Keratinocyte (primary cell): ENCODE measurements at regions not wholly inside any gene's neighbourhood (a gene's known extent, or its start where the extent isn't known, plus 50 kb on each side); places are given as distances from the start of the nearest gene placed in this dataset.

Source experiments
- DNase-seq: peaks from one replicate; pipeline ENCODE4 v3.0.0-alpha.2; 2011; ENCODE audit warnings: low read depth, missing footprints, low spot score
- FAIRE-seq: peaks from 2 replicates; lab custom pipeline; 2011; peaks lifted over from hg19 to GRCh38; lab: Jason Lieb, UNC
- H2AFZ ChIP-seq: 2 replicates; pipeline ENCODE4 v1.6.0; 2012; ENCODE audit warnings: low read length, control low read depth, inconsistent platforms; ENCODE audit not compliant: control insufficient read depth
- H3K27ac ChIP-seq: 2 replicates; pipeline ENCODE4 v1.5.1; 2011; ENCODE audit warnings: low read length; ENCODE audit not compliant: control insufficient read depth, insufficient read depth
- H3K27me3 ChIP-seq: 3 replicates; pipeline ENCODE4 v1.6.0; 2011; ENCODE audit warnings: low read length; ENCODE audit not compliant: control insufficient read depth, insufficient read depth; ENCODE audit errors: extremely low read depth
- H3K36me3 ChIP-seq, 2 experiments: 2 replicates in 1 of 2; 3 replicates in 1 of 2; pipeline ENCODE4 v1.5.1; 2011; ENCODE audit warnings: low read length in 2 of 2, mild to moderate bottlenecking in 1 of 2; ENCODE audit not compliant: control insufficient read depth in 2 of 2, insufficient read depth in 2 of 2; ENCODE audit errors: extremely low read depth in 1 of 2
- H3K4me1 ChIP-seq: 3 replicates; pipeline ENCODE4 v1.5.1; 2011; ENCODE audit warnings: low read length; ENCODE audit not compliant: control insufficient read depth, insufficient read depth; ENCODE audit errors: extremely low read depth
- H3K4me2 ChIP-seq: 3 replicates; pipeline ENCODE4 v1.6.0; 2011; ENCODE audit warnings: low read depth, low read length; ENCODE audit not compliant: control insufficient read depth, insufficient read depth; ENCODE audit errors: extremely low read depth
- H3K4me3 ChIP-seq, 3 experiments: fragments of 200-600 bp in 1 of 3; sonication (generic) in 1 of 3; 2 replicates in 2 of 3; 3 replicates in 1 of 3; pipeline ENCODE4 v1.5.1; 2011 to 2016; ENCODE audit warnings: low read length in 3 of 3, mild to moderate bottlenecking in 3 of 3, control low read depth in 2 of 3, inconsistent platforms in 1 of 3, low read depth in 1 of 3, mixed read lengths in 1 of 3, mixed run types in 1 of 3, moderate library complexity in 1 of 3; ENCODE audit not compliant: control insufficient read depth in 2 of 3, insufficient read depth in 2 of 3; ENCODE audit errors: extremely low read depth in 1 of 3
- H3K79me2 ChIP-seq: 2 replicates; pipeline ENCODE4 v1.6.0; 2012; ENCODE audit warnings: low read length; ENCODE audit not compliant: control insufficient read depth, insufficient read depth
- H3K9ac ChIP-seq: 3 replicates; pipeline ENCODE4 v1.6.0; 2011; ENCODE audit warnings: low read length; ENCODE audit not compliant: control insufficient read depth, insufficient read depth; ENCODE audit errors: extremely low read depth
- H3K9me1 ChIP-seq: 3 replicates; pipeline ENCODE4 v1.6.0; 2011; ENCODE audit warnings: low read length; ENCODE audit not compliant: control insufficient read depth, insufficient read depth; ENCODE audit errors: extremely low read depth
- H3K9me3 ChIP-seq: 2 replicates; pipeline ENCODE4 v1.5.1; 2012; ENCODE audit warnings: low read depth, low read length; ENCODE audit not compliant: control insufficient read depth
- H4K20me1 ChIP-seq: 3 replicates; pipeline ENCODE4 v1.6.0; 2011; ENCODE audit warnings: low read length; ENCODE audit not compliant: control insufficient read depth, insufficient read depth; ENCODE audit errors: extremely low read depth
- EZH2 ChIP-seq: IDR thresholded peaks from one replicate; pipeline ENCODE4 v1.6.1; 2012; ENCODE audit warnings: inconsistent platforms, mild to moderate bottlenecking, low read length, moderate library complexity
- dilution Hi-C: fragments of 300-500 bp; cut with MboI; formaldehyde crosslinking; loops from one replicate; pipeline ENCODE4 v1.7.0; 2020; ENCODE audit warnings: low sequenced_read_pairs; ENCODE audit not compliant: extremely low pct_ligation_motif_present
- TF ChIP-seq, protein P1 (sequence below), 3 experiments: IDR thresholded peaks in 1 of 3; conservative IDR thresholded peaks in 1 of 3; optimal IDR thresholded peaks in 1 of 3; 2 replicates in 2 of 3; 3 replicates in 1 of 3; pipeline versions ENCODE3 to v1.5.1; 2011; ENCODE audit warnings: low read length in 3 of 3, mild to moderate bottlenecking in 3 of 3, moderate library complexity in 2 of 3, control low read depth in 1 of 3, inconsistent platforms in 1 of 3; ENCODE audit not compliant: insufficient read depth in 2 of 3; ENCODE audit errors: extremely low read depth in 1 of 3

DNA sequence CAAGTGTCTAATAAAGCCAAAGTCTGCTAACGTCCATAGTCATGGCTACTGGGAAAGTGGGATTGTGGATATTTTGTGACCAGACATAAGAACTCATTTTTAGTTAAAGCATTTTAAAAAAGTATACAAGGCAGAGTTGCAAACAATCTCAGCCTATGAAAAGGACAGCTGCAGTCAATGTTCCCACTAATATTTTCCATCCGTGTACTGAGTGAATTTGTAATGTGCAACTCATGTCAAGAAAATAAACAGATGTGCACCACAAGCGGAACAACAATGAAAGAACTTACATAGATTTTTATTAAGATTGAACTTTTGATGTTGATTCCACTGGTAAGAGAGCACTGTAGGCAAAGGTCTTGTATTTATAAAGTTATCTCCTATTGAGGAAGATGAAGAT, 231.3 kb upstream of the SEMA6D start:
- Histone ChIP-seq H3K9me1 (no peaks in the 10 kb centered on the region), H3K9me3 (no peaks in the 10 kb centered on the region), H3K9ac (no peak overlapping the region), H4K20me1 (no peaks in the 10 kb centered on the region), H3K4me1 (no peaks in the 10 kb centered on the region), H2AFZ (no peak overlapping the region), H3K27me3 (no peaks in the 10 kb centered on the region), H3K36me3 (no peaks in the 10 kb centered on the region), H3K4me2 (no peak overlapping the region), H3K4me3 (no peak overlapping the region), H3K79me2 (no peaks in the 10 kb centered on the region), H3K27ac (no peak overlapping the region)
- no peak for TF ChIP-seq EZH2
- TF ChIP-seq, protein P1, sequence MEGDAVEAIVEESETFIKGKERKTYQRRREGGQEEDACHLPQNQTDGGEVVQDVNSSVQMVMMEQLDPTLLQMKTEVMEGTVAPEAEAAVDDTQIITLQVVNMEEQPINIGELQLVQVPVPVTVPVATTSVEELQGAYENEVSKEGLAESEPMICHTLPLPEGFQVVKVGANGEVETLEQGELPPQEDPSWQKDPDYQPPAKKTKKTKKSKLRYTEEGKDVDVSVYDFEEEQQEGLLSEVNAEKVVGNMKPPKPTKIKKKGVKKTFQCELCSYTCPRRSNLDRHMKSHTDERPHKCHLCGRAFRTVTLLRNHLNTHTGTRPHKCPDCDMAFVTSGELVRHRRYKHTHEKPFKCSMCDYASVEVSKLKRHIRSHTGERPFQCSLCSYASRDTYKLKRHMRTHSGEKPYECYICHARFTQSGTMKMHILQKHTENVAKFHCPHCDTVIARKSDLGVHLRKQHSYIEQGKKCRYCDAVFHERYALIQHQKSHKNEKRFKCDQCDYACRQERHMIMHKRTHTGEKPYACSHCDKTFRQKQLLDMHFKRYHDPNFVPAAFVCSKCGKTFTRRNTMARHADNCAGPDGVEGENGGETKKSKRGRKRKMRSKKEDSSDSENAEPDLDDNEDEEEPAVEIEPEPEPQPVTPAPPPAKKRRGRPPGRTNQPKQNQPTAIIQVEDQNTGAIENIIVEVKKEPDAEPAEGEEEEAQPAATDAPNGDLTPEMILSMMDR (optimal IDR thresholded peaks at IDR 0.05 in 1 of 3, IDR thresholded peaks at IDR 0.05 in 1 of 3, conservative IDR thresholded peaks at IDR 0.05 in 1 of 3; ENCODE audit: extremely low read depth in 1 of 3, insufficient read depth in 2 of 3, low read length in 3 of 3), result no peak
- DNase-seq, result no peak
- no peak for FAIRE-seq
- dilution Hi-C loops, result no loop called here

- Histone ChIP-seq H3K4me3 (no peak overlapping the region), H3K27me3 (no peaks in the 10 kb centered on the region), H3K4me2 (no peak overlapping the region), H3K36me3 (no peaks in the 10 kb centered on the region), H3K9ac (no peak overlapping the region), H3K27ac (no peak overlapping the region), H3K79me2 (no peaks in the 10 kb centered on the region), H3K9me1 (no peaks in the 10 kb centered on the region), H4K20me1 (no peaks in the 10 kb centered on the region), H2AFZ (no peak overlapping the region), H3K9me3 (no peaks in the 10 kb centered on the region), H3K4me1 (no peaks in the 10 kb centered on the region)
- DNase-seq, result no peak
- dilution Hi-C loops, result no loop called here
- FAIRE-seq, result no peak
- no peak for TF ChIP-seq EZH2
- TF ChIP-seq, protein P1 (optimal IDR thresholded peaks at IDR 0.05 in 1 of 3, IDR thresholded peaks at IDR 0.05 in 1 of 3, conservative IDR thresholded peaks at IDR 0.05 in 1 of 3; ENCODE audit: extremely low read depth in 1 of 3, insufficient read depth in 2 of 3, low read length in 3 of 3), result no peak
These were observed 225.1 kb upstream of the SEMA6D start for GRCh38 chr15:47492195-47492594.
